ENCODE measurements at regions not wholly inside any gene's neighbourhood (a gene's known extent, or its start where the extent isn't known, plus 50 kb on each side); places are given as distances from the start of the nearest gene placed in this dataset.

GRCh38 chr5:67451640-67452279, 255.2 kb upstream of the CD180 start:
- no peak for DNase-seq (ENCODE audit: low read depth in 4 of 4, low spot score in 3 of 4)

DNA sequence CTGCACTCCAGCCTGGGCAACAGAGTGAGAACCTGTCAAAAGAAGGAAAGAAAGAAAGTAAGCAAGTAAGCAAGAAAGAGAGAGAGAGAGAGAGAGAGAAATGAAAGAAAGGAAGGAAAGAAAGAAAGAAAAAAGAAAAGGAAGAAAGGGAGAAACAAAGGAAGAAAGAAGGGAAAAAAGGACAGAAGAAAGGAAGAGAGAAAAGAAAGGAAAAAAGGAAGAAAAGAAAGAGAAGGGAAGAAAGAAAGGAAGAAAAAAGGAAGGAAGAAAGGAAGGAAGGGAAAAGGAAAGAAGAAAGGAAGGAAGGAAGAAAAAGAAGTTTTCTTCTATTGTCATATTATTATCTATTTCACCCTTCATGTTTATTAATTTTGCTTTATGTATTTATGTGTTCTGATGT, 251.1 kb upstream of the CD180 start:
- DNase-seq (ENCODE audit: low read depth in 4 of 4, low spot score in 3 of 4) = no peak

DNA sequence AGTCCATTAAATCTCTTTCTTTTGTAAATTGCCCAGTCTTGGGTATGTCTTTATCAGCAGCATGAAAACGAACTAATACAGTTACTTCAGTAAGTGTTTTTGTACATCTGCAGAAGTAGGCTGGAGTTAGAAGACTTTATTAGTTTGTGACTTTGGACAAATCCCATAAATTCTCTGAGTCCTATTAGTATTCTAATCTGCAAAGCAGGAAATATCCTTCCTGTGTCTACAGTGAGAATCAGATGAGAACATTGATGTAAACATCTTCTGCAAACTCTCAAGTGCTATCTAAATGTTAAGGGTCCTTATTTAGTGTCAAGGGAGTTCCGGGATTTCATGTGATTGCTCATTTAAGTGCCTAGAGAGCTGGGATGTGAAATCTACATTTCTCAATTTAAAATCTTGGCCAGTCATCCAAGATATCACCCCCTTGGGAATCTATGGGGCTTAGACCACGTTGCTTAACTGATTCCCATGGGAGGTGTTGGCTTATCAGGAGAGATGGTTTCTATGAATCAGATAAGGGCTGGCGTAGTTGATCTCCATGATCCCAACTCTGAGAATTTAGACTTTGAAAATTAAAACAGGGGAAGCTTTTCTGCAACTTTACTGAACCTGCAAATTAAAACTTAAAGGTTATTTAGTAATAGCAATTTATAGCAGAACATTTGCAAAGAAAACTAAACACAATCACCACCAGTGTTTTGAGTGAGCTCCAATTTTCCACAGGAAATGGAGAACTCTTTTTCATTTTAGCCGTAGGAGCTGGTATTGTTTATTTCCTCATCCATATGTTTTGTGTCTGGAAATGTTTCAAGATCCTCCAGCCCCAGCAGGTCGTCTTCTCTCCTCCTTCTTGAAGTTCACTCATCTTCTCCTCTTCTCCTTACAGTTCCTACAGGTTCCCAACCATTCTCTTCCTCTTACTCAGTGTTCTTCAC, 241.6 kb upstream of the CD180 start:
- DNase-seq (ENCODE audit: low read depth in 4 of 4, low spot score in 3 of 4) = no peak

GRCh38 chr5:67435032-67435431, 238.4 kb upstream of the CD180 start:
- DNase-seq (ENCODE audit: low read depth in 4 of 4, low spot score in 3 of 4) = no peak

- DNase-seq (ENCODE audit: low read depth in 4 of 4, low spot score in 3 of 4) = no peak
Observed at GRCh38 chr5:67434466-67434865, 237.9 kb upstream of the CD180 start.

- no peak for DNase-seq (ENCODE audit: low read depth in 4 of 4, low spot score in 3 of 4)
Observed at GRCh38 chr5:67432606-67433005, 236.0 kb upstream of the CD180 start.

- DNase-seq (ENCODE audit: low read depth in 4 of 4, low spot score in 3 of 4) = no peak
Observed at GRCh38 chr5:67431191-67431590, 234.6 kb upstream of the CD180 start.

- no peak for DNase-seq (ENCODE audit: low read depth in 4 of 4, low spot score in 3 of 4)
Observed at GRCh38 chr5:67427850-67428298, 231.3 kb upstream of the CD180 start.

DNA sequence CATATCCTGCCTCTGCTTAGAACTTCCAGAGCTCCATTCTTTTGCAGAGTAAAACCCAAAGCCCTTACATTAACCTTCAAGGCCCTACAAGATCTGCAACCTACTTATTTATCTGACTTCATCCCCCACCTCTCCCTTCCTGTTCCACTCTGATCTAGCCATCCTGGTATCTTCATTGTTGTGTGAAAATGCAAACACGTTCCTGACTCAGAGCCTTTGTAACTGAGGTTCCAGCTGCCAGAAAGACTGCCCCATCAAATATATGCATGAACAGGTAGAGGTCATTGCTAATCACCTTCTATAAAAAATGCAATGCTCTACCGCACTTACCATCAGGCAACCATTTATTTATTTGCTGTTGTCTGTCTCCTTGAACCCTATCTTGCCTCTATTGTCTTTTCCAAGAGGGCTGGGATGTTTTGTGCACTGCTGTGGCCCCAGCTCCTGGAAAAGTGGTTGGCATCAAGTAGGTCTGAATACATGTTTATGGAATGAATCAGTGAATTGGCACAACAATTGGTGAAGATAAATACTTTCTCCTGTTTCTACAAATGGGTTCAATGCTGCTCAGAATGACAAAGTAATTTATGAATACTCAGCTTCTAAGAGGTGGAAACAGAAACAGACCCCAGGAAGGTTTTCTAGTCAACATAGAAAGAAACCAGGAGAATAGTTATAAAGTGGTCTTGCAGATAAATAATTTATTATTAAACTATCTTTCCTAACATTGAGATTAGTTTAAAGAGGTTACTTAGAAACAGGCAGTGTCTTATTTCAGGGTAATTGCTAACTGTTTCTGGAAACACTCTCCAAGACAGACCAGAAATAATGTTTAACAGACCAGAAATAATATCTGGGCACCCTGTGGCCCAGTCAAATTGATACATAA, 230.6 kb upstream of the CD180 start:
- DNase-seq (ENCODE audit: low read depth in 4 of 4, low spot score in 3 of 4) = no peak

DNA sequence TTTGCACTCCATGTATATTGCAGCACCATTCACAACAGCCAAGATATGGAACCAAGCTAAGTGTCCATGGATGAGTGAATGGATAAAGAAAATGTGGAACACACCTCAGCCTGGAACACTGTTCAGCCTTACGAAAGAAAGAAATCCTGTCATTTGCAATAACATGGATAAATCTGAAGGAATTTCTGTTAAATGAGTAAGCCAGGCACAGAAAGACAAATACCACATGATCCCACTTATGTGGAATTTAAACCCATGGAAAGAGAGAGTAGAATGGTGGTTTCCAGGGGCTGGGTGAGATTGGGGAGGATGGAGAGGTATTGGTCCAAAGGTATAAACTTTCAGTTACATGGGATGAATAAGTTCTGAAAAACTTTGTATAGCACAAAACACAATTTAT, 228.9 kb upstream of the CD180 start:
- no peak for DNase-seq (ENCODE audit: low read depth in 4 of 4, low spot score in 3 of 4)

- DNase-seq (ENCODE audit: low read depth in 4 of 4, low spot score in 3 of 4) = no peak
Observed at GRCh38 chr5:67417839-67418238, 221.2 kb upstream of the CD180 start.

DNA sequence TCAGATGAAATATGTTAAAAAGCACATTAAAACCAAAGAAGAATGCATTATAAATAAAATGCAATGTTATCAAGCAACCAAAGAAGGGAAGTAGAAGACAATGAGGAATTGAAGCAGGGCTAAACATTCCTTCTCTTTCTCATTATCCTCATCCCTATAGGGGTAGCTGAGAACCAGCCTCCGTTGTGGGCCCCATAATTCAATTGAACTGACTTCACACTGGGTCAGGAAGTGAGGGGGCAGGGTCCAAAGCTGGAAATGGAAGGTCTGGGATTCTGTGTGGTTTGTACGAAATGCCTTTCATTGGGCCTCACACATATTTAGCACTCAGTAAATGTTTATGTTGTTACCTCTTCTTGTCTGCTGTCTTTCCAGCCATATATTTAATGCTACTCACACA, 220.4 kb upstream of the CD180 start:
- DNase-seq (ENCODE audit: low read depth in 4 of 4, low spot score in 3 of 4) = no peak

DNA sequence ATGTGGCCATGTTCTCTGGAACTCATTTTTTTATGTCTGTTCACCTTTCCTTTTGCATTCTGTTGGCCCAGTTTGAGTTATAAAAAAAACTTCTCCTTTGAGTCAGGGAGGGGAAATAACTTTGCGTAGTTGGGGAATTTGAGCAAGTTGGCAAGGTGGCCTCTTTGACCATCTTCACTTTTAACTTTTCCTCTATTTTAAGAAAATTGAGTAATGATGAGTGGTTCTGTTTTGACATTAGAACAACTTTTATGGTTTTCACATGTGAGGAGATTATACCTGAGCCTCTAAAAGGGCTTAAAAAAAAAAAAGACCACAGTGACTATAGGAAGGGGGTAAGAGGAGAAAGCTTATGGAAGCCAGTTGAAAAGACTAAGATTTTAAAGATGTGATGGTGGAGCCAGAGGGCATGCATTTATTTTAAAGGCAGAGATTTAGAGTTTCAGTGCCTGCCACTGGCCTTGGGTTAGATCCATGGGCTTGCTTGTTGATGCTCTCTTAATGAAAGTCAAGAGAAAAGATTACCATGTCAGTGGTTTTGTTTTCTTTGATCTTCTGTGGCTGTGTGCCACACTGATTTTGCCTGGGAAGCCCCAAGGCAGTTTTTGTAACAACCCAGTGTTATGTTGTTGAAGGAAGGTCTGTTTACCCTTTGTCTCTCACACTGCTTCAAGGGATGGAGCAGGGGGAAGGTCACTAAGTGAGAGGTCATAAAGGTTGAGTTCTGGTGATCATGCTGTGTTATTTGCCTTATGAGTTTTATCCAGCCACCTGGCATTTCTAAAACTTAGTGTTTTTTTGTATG, 219.7 kb upstream of the CD180 start:
- DNase-seq (ENCODE audit: low read depth in 4 of 4, low spot score in 3 of 4) = no peak

GRCh38 chr5:67414712-67415111, 218.1 kb upstream of the CD180 start:
- DNase-seq (ENCODE audit: low read depth in 4 of 4, low spot score in 3 of 4) = no peak

- DNase-seq (ENCODE audit: low read depth in 4 of 4, low spot score in 3 of 4) = no peak
Observed at GRCh38 chr5:67413721-67414120, 217.1 kb upstream of the CD180 start.

DNA sequence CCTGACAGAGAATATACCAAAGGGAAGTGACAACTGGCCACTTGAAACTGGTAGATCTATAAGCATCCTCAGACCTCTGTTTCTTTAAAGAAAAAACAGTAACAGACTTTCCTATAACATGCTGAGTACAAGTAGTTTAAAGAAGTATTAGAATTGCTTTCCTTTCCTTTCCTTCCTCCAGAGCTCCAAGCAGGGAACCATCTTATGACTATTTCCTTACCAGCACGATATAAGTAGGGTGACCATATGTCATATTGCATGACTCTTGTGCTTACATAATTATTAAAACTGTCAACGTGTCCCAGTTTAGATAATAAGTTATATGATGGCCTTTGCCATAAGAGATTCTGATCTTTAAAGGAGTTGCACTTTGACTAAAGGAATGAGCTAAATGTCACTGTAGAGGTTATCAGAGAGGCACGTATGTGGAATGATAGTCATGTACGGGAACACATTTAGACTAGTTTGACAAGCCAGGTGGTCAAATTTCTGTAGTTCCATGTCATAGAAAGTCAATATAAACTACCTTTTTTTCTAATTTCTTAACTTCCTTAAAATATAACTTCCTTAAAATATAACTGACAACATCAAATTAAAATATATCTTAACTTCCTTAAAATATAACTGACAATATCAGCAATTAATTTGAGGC, 212.7 kb upstream of the CD180 start:
- no peak for DNase-seq (ENCODE audit: low read depth in 4 of 4, low spot score in 3 of 4)

- DNase-seq (ENCODE audit: low read depth in 4 of 4, low spot score in 3 of 4) = no peak
Observed at GRCh38 chr5:67407979-67408378, 211.4 kb upstream of the CD180 start.

DNA sequence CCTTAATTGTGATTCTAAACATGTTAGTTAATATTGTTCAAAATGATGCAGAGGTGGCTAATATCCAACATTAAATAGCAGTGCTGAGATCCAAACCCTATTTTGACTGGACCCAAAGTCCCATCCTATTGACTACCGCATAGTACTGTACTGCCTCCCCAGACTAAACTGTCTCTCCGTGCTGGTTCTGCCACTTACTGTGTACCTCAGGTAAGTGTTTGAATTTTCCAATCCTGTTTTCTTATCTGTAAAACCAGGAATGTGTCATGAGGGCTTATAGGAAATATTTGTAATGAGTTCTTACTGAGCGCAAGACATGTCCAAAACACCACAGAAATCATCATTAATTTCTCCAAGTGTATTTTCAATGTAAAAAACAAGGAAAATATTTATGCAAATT, 209.2 kb upstream of the CD180 start:
- DNase-seq (ENCODE audit: low read depth in 4 of 4, low spot score in 3 of 4) = no peak

DNA sequence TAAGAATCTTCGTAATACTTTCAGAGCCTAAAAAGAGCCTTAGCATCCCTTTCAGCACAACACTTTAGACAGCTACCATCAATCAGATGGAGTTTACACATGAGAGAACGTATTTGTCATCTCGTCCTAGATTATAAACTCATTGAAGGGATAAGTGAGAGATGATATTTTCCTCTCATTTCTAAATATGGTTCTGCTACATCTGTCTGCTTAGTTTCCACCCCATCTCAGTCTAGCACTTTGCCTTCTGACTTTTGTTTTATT, 208.4 kb upstream of the CD180 start:
- no peak for DNase-seq (ENCODE audit: low read depth in 4 of 4, low spot score in 3 of 4)

Measured in right renal pelvis (tissue), 4 donors.